ENCODE measurements at regions not wholly inside any gene's neighbourhood (a gene's known extent, or its start where the extent isn't known, plus 50 kb on each side); places are given as distances from the start of the nearest gene placed in this dataset.

DNA sequence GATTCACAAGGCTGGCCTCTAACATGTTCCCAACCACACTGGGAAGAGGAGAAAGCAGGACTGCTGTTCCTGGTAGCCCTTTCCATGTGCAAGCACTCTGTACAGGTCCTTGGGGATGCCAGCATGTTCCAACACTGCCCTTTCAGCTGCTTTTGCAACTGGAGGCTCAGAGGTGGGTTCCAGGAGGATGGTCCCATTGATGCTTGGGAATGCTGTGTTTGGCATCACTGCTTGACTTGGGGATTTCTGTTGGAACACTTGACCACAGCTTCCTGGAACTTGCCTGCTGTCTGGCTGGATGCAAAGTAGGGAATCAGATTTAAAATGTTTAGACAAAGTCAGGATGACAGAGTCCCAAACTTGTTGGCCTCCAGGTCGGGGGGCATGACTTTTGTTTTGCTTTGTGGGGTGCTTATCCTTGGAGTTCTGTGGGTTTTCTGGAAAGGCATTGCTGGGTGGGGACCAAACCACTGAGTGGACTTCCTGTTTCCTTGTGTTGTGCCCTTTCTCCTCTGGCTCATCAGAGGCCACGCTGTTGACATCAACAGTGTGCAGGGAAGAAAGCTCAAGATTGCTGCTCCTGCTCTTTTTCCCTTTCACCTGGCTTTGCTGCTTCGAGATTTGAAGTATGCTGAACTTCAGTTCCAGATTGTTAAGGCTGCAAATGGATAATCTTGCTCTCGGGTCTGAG lies 148.5 kb upstream of the RPS23 start:
- peaks cover 5% of the 10 kb centered on the region; the same call in 1 of the 2 replicates for H3K4me1 ChIP-seq (ENCODE audit: insufficient read depth, low read length)
- no peak for ATAC-seq (ENCODE audit: insufficient read depth, low read depth)
- no peaks in the 10 kb centered on the region for H3K9me3 ChIP-seq (ENCODE audit: insufficient read depth, low read length, severe bottlenecking)
- no peaks in the 10 kb centered on the region for H4K20me1 ChIP-seq (ENCODE audit: insufficient read depth, low read length)
- H3K36me3 ChIP-seq (ENCODE audit: insufficient read depth, low read length), result no peaks in the 10 kb centered on the region
- no peak overlapping the region for H3K9ac ChIP-seq (ENCODE audit: low read depth, low read length)
- DNase-seq, result no peak
- H3K4me2 ChIP-seq (ENCODE audit: insufficient read depth, low read length), result no peak overlapping the region
- peak overlapping the region; percentile 0; the same call in 1 of the 2 replicates for H3K27ac ChIP-seq (ENCODE audit: low read length)
- H3K4me3 ChIP-seq (ENCODE audit: low read depth in 1 of 2, low read length in 2 of 2), result no peak overlapping the region
- TF ChIP-seq EZH2 (IDR thresholded peaks at IDR 0.05; ENCODE audit: borderline replicate concordance, low read depth, low read length, severe bottlenecking) (no peak), CTCF (IDR thresholded peaks at IDR 0.05; ENCODE audit: borderline replicate concordance, extremely low read depth, low read length, poor library complexity, severe bottlenecking) (no peak)
- H2AFZ ChIP-seq (ENCODE audit: low read depth, low read length), result no peak overlapping the region
- H3K27me3 ChIP-seq (ENCODE audit: insufficient read depth, low read length, poor library complexity), result no peaks in the 10 kb centered on the region
- no peaks in the 10 kb centered on the region for H3K79me2 ChIP-seq (ENCODE audit: insufficient read depth, low read length)

GRCh38 chr5:82425591-82425990 lies 147.4 kb upstream of the RPS23 start:
- Histone ChIP-seq H3K9me3 (ENCODE audit: insufficient read depth, low read length, severe bottlenecking) (no peaks in the 10 kb centered on the region), H3K27me3 (ENCODE audit: insufficient read depth, low read length, poor library complexity) (no peaks in the 10 kb centered on the region), H3K4me2 (ENCODE audit: insufficient read depth, low read length) (no peak overlapping the region), H4K20me1 (ENCODE audit: insufficient read depth, low read length) (no peaks in the 10 kb centered on the region), H2AFZ (ENCODE audit: low read depth, low read length) (no peak overlapping the region), H3K9ac (ENCODE audit: low read depth, low read length) (no peak overlapping the region), H3K36me3 (ENCODE audit: insufficient read depth, low read length) (no peaks in the 10 kb centered on the region), H3K27ac (ENCODE audit: low read length) (no peak overlapping the region), H3K4me1 (ENCODE audit: insufficient read depth, low read length) (peaks cover 5% of the 10 kb centered on the region; the same call in 1 of the 2 replicates), H3K79me2 (ENCODE audit: insufficient read depth, low read length) (no peaks in the 10 kb centered on the region), H3K4me3 (ENCODE audit: low read depth in 1 of 2, low read length in 2 of 2) (no peak overlapping the region)
- no peak for ATAC-seq (ENCODE audit: insufficient read depth, low read depth)
- no peak for DNase-seq
- TF ChIP-seq CTCF (IDR thresholded peaks at IDR 0.05; ENCODE audit: borderline replicate concordance, extremely low read depth, low read length, poor library complexity, severe bottlenecking), result no peak

GRCh38 chr5:82424211-82424610 lies 146.1 kb upstream of the RPS23 start:
- Histone ChIP-seq H3K9ac (ENCODE audit: low read depth, low read length) (no peak overlapping the region), H3K27ac (ENCODE audit: low read length) (no peak overlapping the region), H3K4me3 (ENCODE audit: low read depth in 1 of 2, low read length in 2 of 2) (no peak overlapping the region), H3K4me2 (ENCODE audit: insufficient read depth, low read length) (no peak overlapping the region), H2AFZ (ENCODE audit: low read depth, low read length) (no peak overlapping the region), H3K27me3 (ENCODE audit: insufficient read depth, low read length, poor library complexity) (no peaks in the 10 kb centered on the region), H4K20me1 (ENCODE audit: insufficient read depth, low read length) (no peaks in the 10 kb centered on the region), H3K9me3 (ENCODE audit: insufficient read depth, low read length, severe bottlenecking) (no peaks in the 10 kb centered on the region), H3K79me2 (ENCODE audit: insufficient read depth, low read length) (no peaks in the 10 kb centered on the region), H3K4me1 (ENCODE audit: insufficient read depth, low read length) (peaks cover 15% of the 10 kb centered on the region), H3K36me3 (ENCODE audit: insufficient read depth, low read length) (no peaks in the 10 kb centered on the region)
- 0 out of 3 replicates have a peak, but pooled peaks have one; percentile 25 for ATAC-seq (ENCODE audit: insufficient read depth, low read depth)
- TF ChIP-seq EZH2 (IDR thresholded peaks at IDR 0.05; ENCODE audit: borderline replicate concordance, low read depth, low read length, severe bottlenecking), result no peak
- no peak for TF ChIP-seq CTCF (IDR thresholded peaks at IDR 0.05; ENCODE audit: borderline replicate concordance, extremely low read depth, low read length, poor library complexity, severe bottlenecking)
- no peak for DNase-seq

Data from DND-41 (cell line).